BLaER1 treated with 17β-estradiol and CSF1 and Interleukin-3, amounts not matched to agents 10 nM and 100 nM (cell line): ENCODE measurements at regions not wholly inside any gene's neighbourhood (a gene's known extent, or its start where the extent isn't known, plus 50 kb on each side); places are given as distances from the start of the nearest gene placed in this dataset.

Experiments used
- H3K27ac ChIP-seq, 11 experiments: shearing (Covaris generic); formaldehyde crosslinking; 2 replicates each; pipeline ENCODE4 v1.8.1; 2022
- H3K27me3 ChIP-seq, 11 experiments: shearing (Covaris generic); formaldehyde crosslinking; 2 replicates each; pipeline ENCODE4 v1.8.1; 2022
- H3K36me3 ChIP-seq, 11 experiments: shearing (Covaris generic); formaldehyde crosslinking; 2 replicates each; pipeline ENCODE4 v1.8.1; 2022
- H3K4me1 ChIP-seq, 10 experiments: shearing (Covaris generic); formaldehyde crosslinking; 2 replicates each; pipeline ENCODE4 v1.8.1; 2022
- H3K4me2 ChIP-seq, 11 experiments: shearing (Covaris generic); formaldehyde crosslinking; 2 replicates each; pipeline ENCODE4 v1.8.1; 2022
- H3K4me3 ChIP-seq, 10 experiments: shearing (Covaris generic); formaldehyde crosslinking; 2 replicates each; pipeline ENCODE4 v1.8.1; 2022
- H3K9ac ChIP-seq, 11 experiments: shearing (Covaris generic); formaldehyde crosslinking; 2 replicates each; pipeline ENCODE4 v1.8.1; 2022
- H3K9me3 ChIP-seq, 11 experiments: shearing (Covaris generic); formaldehyde crosslinking; replicated peaks in 1 of 11; 2 replicates each; pipeline ENCODE4 v1.8.1; 2022
- H4K20me1 ChIP-seq, 11 experiments: shearing (Covaris generic); formaldehyde crosslinking; 2 replicates each; pipeline ENCODE4 v1.8.1; 2022
- Cebpa-rat ChIP-seq, 11 experiments: shearing (Covaris generic); IDR thresholded peaks; 2 replicates each; pipeline ENCODE4 v1.8.1; 2022

- H3K36me3 ChIP-seq, result no peaks in the 10 kb centered on the region
- no peak overlapping the region for H3K27ac ChIP-seq
- no peaks in the 10 kb centered on the region for H3K9me3 ChIP-seq
- no peak for TF ChIP-seq Cebpa-rat (IDR thresholded peaks at IDR 0.05)
- H3K9ac ChIP-seq, result no peak overlapping the region
- H3K4me1 ChIP-seq, result no peaks in the 10 kb centered on the region
- H3K4me3 ChIP-seq, result no peak overlapping the region
- no peak overlapping the region for H3K4me2 ChIP-seq
- H4K20me1 ChIP-seq, result no peaks in the 10 kb centered on the region
- no peaks in the 10 kb centered on the region for H3K27me3 ChIP-seq
Measured at GRCh38 chr18:61274416-61274960, 58.7 kb upstream of the CDH20 start.

- no peak overlapping the region for H3K9ac ChIP-seq
- no peaks in the 10 kb centered on the region for H3K27me3 ChIP-seq
- no peak overlapping the region for H3K4me2 ChIP-seq
- no peaks in the 10 kb centered on the region for H3K36me3 ChIP-seq
- no peaks in the 10 kb centered on the region for H3K4me1 ChIP-seq
- H4K20me1 ChIP-seq, result no peaks in the 10 kb centered on the region
- peaks cover 0 to 10% (median 7%) of the 10 kb centered on the region in 11 experiments; a peak in 11 of 22 replicates for H3K9me3 ChIP-seq
- H3K4me3 ChIP-seq, result no peak overlapping the region
- no peak overlapping the region for H3K27ac ChIP-seq
- no peak for TF ChIP-seq Cebpa-rat (IDR thresholded peaks at IDR 0.05)
Measured at GRCh38 chr18:61277808-61278207, 55.4 kb upstream of the CDH20 start.

GRCh38 chr18:61281431-61281830, 51.8 kb upstream of the CDH20 start:
- H3K27ac ChIP-seq, result no peak overlapping the region
- TF ChIP-seq Cebpa-rat (IDR thresholded peaks at IDR 0.05), result no peak
- no peaks in the 10 kb centered on the region for H3K4me1 ChIP-seq
- no peak overlapping the region for H3K4me3 ChIP-seq
- no peaks in the 10 kb centered on the region for H3K27me3 ChIP-seq
- H3K9me3 ChIP-seq, result peaks cover 0 to 10% (median 7%) of the 10 kb centered on the region in 11 experiments; a peak in 11 of 22 replicates
- no peaks in the 10 kb centered on the region for H4K20me1 ChIP-seq
- H3K36me3 ChIP-seq, result no peaks in the 10 kb centered on the region
- H3K9ac ChIP-seq, result no peak overlapping the region
- H3K4me2 ChIP-seq, result no peak overlapping the region

- no peak overlapping the region for H3K4me2 ChIP-seq
- no peak overlapping the region for H3K9ac ChIP-seq
- H3K36me3 ChIP-seq, result no peaks in the 10 kb centered on the region
- no peak overlapping the region for H3K27ac ChIP-seq
- no peaks in the 10 kb centered on the region for H3K4me1 ChIP-seq
- H3K9me3 ChIP-seq, result peaks cover 0 to 10% (median 7%) of the 10 kb centered on the region in 11 experiments; a peak in 11 of 22 replicates
- no peaks in the 10 kb centered on the region for H4K20me1 ChIP-seq
- no peak overlapping the region for H3K4me3 ChIP-seq
- H3K27me3 ChIP-seq, result no peaks in the 10 kb centered on the region
- TF ChIP-seq Cebpa-rat (IDR thresholded peaks at IDR 0.05), result no peak
Measured at GRCh38 chr18:61282926-61283325, 50.3 kb upstream of the CDH20 start.
